ENCODE measurements at regions not wholly inside any gene's neighbourhood (a gene's known extent, or its start where the extent isn't known, plus 50 kb on each side); places are given as distances from the start of the nearest gene placed in this dataset.

- Histone ChIP-seq H3K27me3 (ENCODE audit: control insufficient read depth, insufficient read depth, low read length) (no peaks in the 10 kb centered on the region), H3K36me3 (ENCODE audit: control insufficient read depth, insufficient read depth, low read length) (no peaks in the 10 kb centered on the region), H3K9me3 (ENCODE audit: control insufficient read depth, low read length) (no peaks in the 10 kb centered on the region), H3K4me3 (ENCODE audit: low read length) (no peak overlapping the region), H3K4me1 (ENCODE audit: control insufficient read depth, insufficient read depth, low read length) (peaks cover 14% of the 10 kb centered on the region), H3K9ac (ENCODE audit: low read length) (no peak overlapping the region)
Measured at GRCh38 chr9:556199-556598, 285.3 kb upstream of the DMRT1 start.

DNA sequence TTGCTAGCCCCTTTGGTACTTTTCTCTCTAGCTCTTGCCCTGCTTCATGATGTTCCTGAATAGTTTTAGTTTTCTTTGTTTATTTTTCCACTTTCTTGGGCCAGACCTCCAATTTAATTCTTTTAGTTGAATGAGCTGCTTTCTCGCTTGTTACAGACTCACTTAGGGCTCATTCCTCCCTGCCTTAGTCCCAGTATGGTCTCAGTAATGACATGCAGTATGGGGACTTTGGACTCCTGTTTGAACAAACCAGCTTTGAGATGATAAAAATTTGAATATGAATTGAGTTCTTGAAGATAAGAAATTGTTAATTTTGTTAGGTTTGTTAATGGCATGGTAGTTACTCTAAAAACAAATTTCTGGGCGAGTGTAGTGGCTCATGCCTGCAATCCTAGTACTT is 284.8 kb upstream of the DMRT1 start:
- no peaks in the 10 kb centered on the region for H3K9me3 ChIP-seq (ENCODE audit: control insufficient read depth, low read length)
- H3K9ac ChIP-seq (ENCODE audit: low read length), result no peak overlapping the region
- no peaks in the 10 kb centered on the region for H3K27me3 ChIP-seq (ENCODE audit: control insufficient read depth, insufficient read depth, low read length)
- H3K4me1 ChIP-seq (ENCODE audit: control insufficient read depth, insufficient read depth, low read length), result peaks cover 14% of the 10 kb centered on the region
- H3K4me3 ChIP-seq (ENCODE audit: low read length), result no peak overlapping the region
- H3K36me3 ChIP-seq (ENCODE audit: control insufficient read depth, insufficient read depth, low read length), result no peaks in the 10 kb centered on the region

- Histone ChIP-seq H3K9ac (ENCODE audit: low read length) (no peak overlapping the region), H3K36me3 (ENCODE audit: control insufficient read depth, insufficient read depth, low read length) (no peaks in the 10 kb centered on the region), H3K27me3 (ENCODE audit: control insufficient read depth, insufficient read depth, low read length) (no peaks in the 10 kb centered on the region), H3K4me1 (ENCODE audit: control insufficient read depth, insufficient read depth, low read length) (peaks cover 11% of the 10 kb centered on the region), H3K4me3 (ENCODE audit: low read length) (no peak overlapping the region), H3K9me3 (ENCODE audit: control insufficient read depth, low read length) (no peaks in the 10 kb centered on the region)
Measured at GRCh38 chr9:557601-558201, 283.8 kb upstream of the DMRT1 start.

DNA sequence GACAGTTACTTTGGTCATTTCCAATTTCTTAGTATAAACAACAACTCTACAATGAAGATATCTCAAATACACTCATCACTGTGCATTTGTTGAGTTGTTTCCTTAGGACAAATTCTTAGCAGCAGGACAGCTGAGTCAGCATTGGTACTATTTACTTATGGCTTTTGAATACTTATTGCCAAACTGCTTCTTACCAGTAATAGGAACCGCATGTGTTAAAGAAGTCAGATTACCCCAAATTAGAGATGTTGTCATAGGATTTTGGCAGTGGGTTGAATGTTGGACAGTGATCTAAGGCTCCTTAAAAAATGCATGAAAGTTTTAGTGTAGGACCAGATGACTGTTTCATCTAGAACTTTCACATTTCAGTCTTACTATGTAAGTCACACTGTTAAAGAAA is 280.1 kb upstream of the DMRT1 start:
- Histone ChIP-seq H3K4me1 (ENCODE audit: control insufficient read depth, insufficient read depth, low read length) (peaks cover 3% of the 10 kb centered on the region), H3K27me3 (ENCODE audit: control insufficient read depth, insufficient read depth, low read length) (no peaks in the 10 kb centered on the region), H3K9me3 (ENCODE audit: control insufficient read depth, low read length) (no peaks in the 10 kb centered on the region), H3K9ac (ENCODE audit: low read length) (no peak overlapping the region), H3K36me3 (ENCODE audit: control insufficient read depth, insufficient read depth, low read length) (no peaks in the 10 kb centered on the region), H3K4me3 (ENCODE audit: low read length) (no peak overlapping the region)

DNA sequence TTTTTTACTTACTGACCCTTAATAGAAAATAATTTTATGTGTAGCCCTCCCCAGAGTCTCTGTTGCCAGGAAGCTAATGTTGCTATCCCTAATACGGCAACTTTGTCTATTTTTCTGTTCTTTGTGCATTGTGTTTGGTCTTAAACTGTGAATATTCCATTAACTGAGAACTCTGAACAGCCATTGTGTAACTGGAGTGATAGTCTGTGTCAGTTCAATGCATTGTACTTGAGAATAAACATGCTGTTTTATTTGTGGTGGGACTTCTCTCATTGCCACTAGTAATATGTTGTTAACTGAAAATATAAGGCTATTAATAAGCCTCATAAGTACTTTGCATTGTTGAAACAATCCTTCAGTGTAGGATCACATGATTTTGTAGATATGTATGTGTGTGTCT is 278.3 kb upstream of the DMRT1 start:
- H3K9me3 ChIP-seq (ENCODE audit: control insufficient read depth, low read length), result no peaks in the 10 kb centered on the region
- H3K9ac ChIP-seq (ENCODE audit: low read length), result no peak overlapping the region
- H3K36me3 ChIP-seq (ENCODE audit: control insufficient read depth, insufficient read depth, low read length), result no peaks in the 10 kb centered on the region
- no peak overlapping the region for H3K4me3 ChIP-seq (ENCODE audit: low read length)
- peaks cover 5% of the 10 kb centered on the region for H3K4me1 ChIP-seq (ENCODE audit: control insufficient read depth, insufficient read depth, low read length)
- H3K27me3 ChIP-seq (ENCODE audit: control insufficient read depth, insufficient read depth, low read length), result no peaks in the 10 kb centered on the region

DNA sequence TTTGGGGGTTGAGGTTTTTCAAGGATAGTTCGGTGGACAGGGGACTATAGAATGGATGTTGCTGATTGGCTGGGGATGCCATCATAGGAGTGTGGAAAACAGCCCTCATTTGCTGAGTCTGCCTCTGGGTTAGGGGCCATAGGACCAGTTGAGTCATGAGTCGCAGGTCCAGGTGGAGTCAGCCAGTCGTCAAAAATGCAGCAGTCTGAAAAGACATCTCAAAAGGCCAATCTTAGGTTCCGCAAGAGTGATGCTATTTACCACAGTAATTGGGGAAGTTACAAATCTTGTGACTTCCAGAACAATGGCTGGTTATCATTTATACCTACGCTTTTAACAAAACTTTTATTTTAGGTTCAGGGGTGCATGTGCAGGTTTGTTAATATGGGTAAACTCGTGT is 276.0 kb upstream of the DMRT1 start:
- Histone ChIP-seq H3K4me3 (ENCODE audit: low read length) (no peak overlapping the region), H3K36me3 (ENCODE audit: control insufficient read depth, insufficient read depth, low read length) (no peaks in the 10 kb centered on the region), H3K4me1 (ENCODE audit: control insufficient read depth, insufficient read depth, low read length) (peaks cover 5% of the 10 kb centered on the region), H3K9ac (ENCODE audit: low read length) (no peak overlapping the region), H3K27me3 (ENCODE audit: control insufficient read depth, insufficient read depth, low read length) (no peaks in the 10 kb centered on the region), H3K9me3 (ENCODE audit: control insufficient read depth, low read length) (no peaks in the 10 kb centered on the region)

DNA sequence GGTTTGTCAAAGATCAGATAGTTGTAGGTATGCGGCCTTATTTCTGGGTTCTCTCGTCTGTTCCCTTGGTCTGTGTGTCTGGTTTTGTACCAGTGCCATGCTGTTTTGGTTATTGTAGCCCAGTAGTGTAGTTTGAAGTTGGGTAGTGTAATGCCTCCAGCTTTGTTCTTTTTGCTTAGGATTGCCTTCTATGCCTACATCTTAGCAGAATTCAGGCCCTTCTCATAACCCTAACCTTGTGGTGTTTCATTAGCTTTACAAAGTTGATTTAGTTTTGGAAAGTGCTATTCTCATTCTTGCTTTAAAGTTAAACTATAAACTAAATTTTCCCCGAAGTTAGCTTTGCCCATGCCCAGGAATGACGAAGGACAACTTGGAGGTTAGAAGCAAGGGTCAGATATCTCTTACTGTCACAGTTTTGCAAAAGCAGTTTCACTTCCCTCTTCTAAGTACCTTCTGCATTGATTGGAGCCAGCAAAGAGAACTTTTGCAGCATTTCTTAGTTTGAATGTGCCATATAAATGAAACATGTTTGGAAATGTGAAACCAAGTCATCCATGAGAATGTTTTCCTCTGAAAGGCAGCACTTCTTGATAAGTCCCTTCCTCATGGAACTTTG is 274.3 kb upstream of the DMRT1 start:
- Histone ChIP-seq H3K36me3 (ENCODE audit: control insufficient read depth, insufficient read depth, low read length) (no peaks in the 10 kb centered on the region), H3K4me3 (ENCODE audit: low read length) (no peak overlapping the region), H3K27me3 (ENCODE audit: control insufficient read depth, insufficient read depth, low read length) (no peaks in the 10 kb centered on the region), H3K4me1 (ENCODE audit: control insufficient read depth, insufficient read depth, low read length) (peaks cover 10% of the 10 kb centered on the region), H3K9ac (ENCODE audit: low read length) (no peak overlapping the region), H3K9me3 (ENCODE audit: control insufficient read depth, low read length) (no peaks in the 10 kb centered on the region)

DNA sequence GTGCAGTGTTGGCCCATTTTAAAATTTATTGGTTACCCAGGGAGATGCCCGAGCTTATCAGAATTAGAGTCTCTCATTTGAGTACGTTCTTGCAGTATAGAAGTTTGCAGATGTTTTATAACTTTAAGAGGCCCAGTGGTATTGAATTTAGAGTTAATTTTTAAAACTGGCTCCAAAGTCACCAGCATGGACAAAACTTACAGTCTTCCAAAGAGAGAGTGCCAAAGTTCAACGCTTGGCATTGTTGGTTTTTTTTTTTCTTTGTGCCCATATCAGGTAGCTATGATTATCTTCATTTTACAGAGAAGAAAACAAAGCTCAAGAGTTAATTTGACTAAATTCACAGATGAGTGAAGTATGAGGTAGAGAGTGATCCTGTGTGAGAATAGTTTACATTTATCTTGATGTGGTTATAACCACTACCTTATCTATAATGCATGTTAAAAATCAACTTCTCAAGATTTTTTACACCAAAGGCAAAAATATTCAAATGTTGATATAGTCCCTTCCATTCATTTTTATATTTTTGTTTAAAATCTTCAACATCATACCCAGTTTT is 273.7 kb upstream of the DMRT1 start:
- Histone ChIP-seq H3K27me3 (ENCODE audit: control insufficient read depth, insufficient read depth, low read length) (no peaks in the 10 kb centered on the region), H3K36me3 (ENCODE audit: control insufficient read depth, insufficient read depth, low read length) (no peaks in the 10 kb centered on the region), H3K4me1 (ENCODE audit: control insufficient read depth, insufficient read depth, low read length) (peaks cover 10% of the 10 kb centered on the region), H3K9ac (ENCODE audit: low read length) (no peak overlapping the region), H3K9me3 (ENCODE audit: control insufficient read depth, low read length) (no peaks in the 10 kb centered on the region), H3K4me3 (ENCODE audit: low read length) (no peak overlapping the region)

GRCh38 chr9:569296-569695 is 272.2 kb upstream of the DMRT1 start:
- no peaks in the 10 kb centered on the region for H3K9me3 ChIP-seq (ENCODE audit: control insufficient read depth, low read length)
- no peaks in the 10 kb centered on the region for H3K36me3 ChIP-seq (ENCODE audit: control insufficient read depth, insufficient read depth, low read length)
- H3K9ac ChIP-seq (ENCODE audit: low read length), result no peak overlapping the region
- peaks cover 10% of the 10 kb centered on the region for H3K4me1 ChIP-seq (ENCODE audit: control insufficient read depth, insufficient read depth, low read length)
- no peak overlapping the region for H3K4me3 ChIP-seq (ENCODE audit: low read length)
- H3K27me3 ChIP-seq (ENCODE audit: control insufficient read depth, insufficient read depth, low read length), result no peaks in the 10 kb centered on the region

GRCh38 chr9:570187-570586 is 271.3 kb upstream of the DMRT1 start:
- H3K36me3 ChIP-seq (ENCODE audit: control insufficient read depth, insufficient read depth, low read length), result no peaks in the 10 kb centered on the region
- H3K9ac ChIP-seq (ENCODE audit: low read length), result no peak overlapping the region
- no peak overlapping the region for H3K4me3 ChIP-seq (ENCODE audit: low read length)
- no peaks in the 10 kb centered on the region for H3K9me3 ChIP-seq (ENCODE audit: control insufficient read depth, low read length)
- no peaks in the 10 kb centered on the region for H3K27me3 ChIP-seq (ENCODE audit: control insufficient read depth, insufficient read depth, low read length)
- H3K4me1 ChIP-seq (ENCODE audit: control insufficient read depth, insufficient read depth, low read length), result peaks cover 10% of the 10 kb centered on the region

- Histone ChIP-seq H3K9me3 (ENCODE audit: control insufficient read depth, low read length) (no peaks in the 10 kb centered on the region), H3K4me3 (ENCODE audit: low read length) (no peak overlapping the region), H3K4me1 (ENCODE audit: control insufficient read depth, insufficient read depth, low read length) (peaks cover 10% of the 10 kb centered on the region), H3K9ac (ENCODE audit: low read length) (no peak overlapping the region), H3K27me3 (ENCODE audit: control insufficient read depth, insufficient read depth, low read length) (no peaks in the 10 kb centered on the region), H3K36me3 (ENCODE audit: control insufficient read depth, insufficient read depth, low read length) (no peaks in the 10 kb centered on the region)
Measured at GRCh38 chr9:571066-571465, 270.4 kb upstream of the DMRT1 start.

DNA sequence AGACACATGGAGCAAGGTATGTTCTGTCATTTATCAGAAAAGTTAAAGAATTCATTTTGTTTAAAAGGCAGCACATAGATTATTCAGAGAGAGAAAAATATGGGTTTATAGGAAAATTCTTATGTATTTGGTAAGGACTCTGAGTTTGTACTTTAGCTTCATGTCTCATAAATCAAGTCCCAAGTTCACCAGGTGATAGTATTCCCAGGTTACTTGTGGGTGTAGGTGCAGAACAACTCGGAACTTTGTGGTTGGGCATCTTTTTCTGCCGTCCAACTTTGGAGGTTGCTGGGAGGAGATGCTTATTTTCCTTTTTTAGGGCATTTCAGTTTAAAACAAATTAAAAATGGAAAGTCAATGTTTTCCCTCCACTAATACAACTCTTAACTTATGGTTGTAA is 269.8 kb upstream of the DMRT1 start:
- no peak overlapping the region for H3K4me3 ChIP-seq (ENCODE audit: low read length)
- H3K9me3 ChIP-seq (ENCODE audit: control insufficient read depth, low read length), result no peaks in the 10 kb centered on the region
- no peaks in the 10 kb centered on the region for H3K27me3 ChIP-seq (ENCODE audit: control insufficient read depth, insufficient read depth, low read length)
- no peaks in the 10 kb centered on the region for H3K36me3 ChIP-seq (ENCODE audit: control insufficient read depth, insufficient read depth, low read length)
- no peak overlapping the region for H3K9ac ChIP-seq (ENCODE audit: low read length)
- H3K4me1 ChIP-seq (ENCODE audit: control insufficient read depth, insufficient read depth, low read length), result peaks cover 10% of the 10 kb centered on the region
